ENCODE measurements at regions not wholly inside any gene's neighbourhood (a gene's known extent, or its start where the extent isn't known, plus 50 kb on each side); places are given as distances from the start of the nearest gene placed in this dataset.
"Not testable (repeated sequence)": the region's sequence is repeated elsewhere in the genome, so short reads cannot be mapped to it uniquely, and the experiment has no call there.

- not testable (repeated sequence) for H3K4me3 ChIP-seq (replicated peaks in 1 of 4; ENCODE audit: control extremely low read depth in 1 of 4, insufficient read depth in 1 of 4, low read depth in 3 of 4, low read length in 4 of 4); H3K79me2 ChIP-seq (ENCODE audit: control insufficient read depth, insufficient read depth, low read length); H3K9me3 ChIP-seq (ENCODE audit: control insufficient read depth, insufficient read depth, low read depth, low read length); H3K27ac ChIP-seq (ENCODE audit: insufficient read depth, low read length); H3K4me1 ChIP-seq (ENCODE audit: control insufficient read depth, extremely low read depth, insufficient read depth, low read length); DNase-seq (ENCODE audit: low read depth in 2 of 2); H3K36me3 ChIP-seq (ENCODE audit: control insufficient read depth, insufficient read depth, low read length); H3K4me2 ChIP-seq (ENCODE audit: extremely low read depth, insufficient read depth, low read length); H4K20me1 ChIP-seq (ENCODE audit: control insufficient read depth, extremely low read depth, insufficient read depth, low read length); H3K9ac ChIP-seq (ENCODE audit: insufficient read depth, low read length); H2AFZ ChIP-seq (ENCODE audit: low read length); H3K27me3 ChIP-seq (ENCODE audit: control insufficient read depth, insufficient read depth, low read length)
Measured at GRCh38 chr1:144516172-144516571, 54.7 kb upstream of the NBPF15 start.

DNA sequence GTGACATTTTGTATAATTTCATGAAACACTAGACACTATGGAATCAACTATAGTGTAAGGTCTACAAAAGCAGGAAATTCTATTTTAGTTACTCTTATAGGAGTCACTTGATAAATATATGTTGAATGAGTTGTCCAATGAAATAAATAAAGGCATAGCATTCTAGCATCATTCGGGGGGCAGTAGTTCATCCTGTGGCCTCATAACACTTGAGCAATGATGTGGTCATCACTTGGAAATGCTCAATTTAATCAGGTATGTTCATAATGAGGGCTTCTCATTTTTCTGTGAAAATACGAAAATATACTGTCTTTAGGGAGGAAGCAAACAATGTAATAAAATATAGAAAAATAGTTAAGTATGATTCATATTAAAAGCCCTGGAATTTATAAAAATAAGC, 55.4 kb upstream of the NBPF15 start:
- not testable (repeated sequence) for H3K36me3 ChIP-seq (ENCODE audit: control insufficient read depth, insufficient read depth, low read length); H3K9ac ChIP-seq (ENCODE audit: insufficient read depth, low read length); H3K79me2 ChIP-seq (ENCODE audit: control insufficient read depth, insufficient read depth, low read length); H3K4me3 ChIP-seq (replicated peaks in 1 of 4; ENCODE audit: control extremely low read depth in 1 of 4, insufficient read depth in 1 of 4, low read depth in 3 of 4, low read length in 4 of 4); H3K27me3 ChIP-seq (ENCODE audit: control insufficient read depth, insufficient read depth, low read length); H3K9me3 ChIP-seq (ENCODE audit: control insufficient read depth, insufficient read depth, low read depth, low read length); H4K20me1 ChIP-seq (ENCODE audit: control insufficient read depth, extremely low read depth, insufficient read depth, low read length); H3K4me2 ChIP-seq (ENCODE audit: extremely low read depth, insufficient read depth, low read length); H3K4me1 ChIP-seq (ENCODE audit: control insufficient read depth, extremely low read depth, insufficient read depth, low read length); H3K27ac ChIP-seq (ENCODE audit: insufficient read depth, low read length); H2AFZ ChIP-seq (ENCODE audit: low read length)
- peak in 1 of 2 donors; percentile 23 for DNase-seq (ENCODE audit: low read depth in 2 of 2)

GRCh38 chr1:144518439-144518838, 57.0 kb upstream of the NBPF15 start:
- H3K9ac ChIP-seq (ENCODE audit: insufficient read depth, low read length); H3K27me3 ChIP-seq (ENCODE audit: control insufficient read depth, insufficient read depth, low read length); H3K79me2 ChIP-seq (ENCODE audit: control insufficient read depth, insufficient read depth, low read length); H4K20me1 ChIP-seq (ENCODE audit: control insufficient read depth, extremely low read depth, insufficient read depth, low read length); H3K4me2 ChIP-seq (ENCODE audit: extremely low read depth, insufficient read depth, low read length); H3K4me3 ChIP-seq (replicated peaks in 1 of 4; ENCODE audit: control extremely low read depth in 1 of 4, insufficient read depth in 1 of 4, low read depth in 3 of 4, low read length in 4 of 4); DNase-seq (ENCODE audit: low read depth in 2 of 2); H2AFZ ChIP-seq (ENCODE audit: low read length); H3K9me3 ChIP-seq (ENCODE audit: control insufficient read depth, insufficient read depth, low read depth, low read length); H3K27ac ChIP-seq (ENCODE audit: insufficient read depth, low read length); H3K4me1 ChIP-seq (ENCODE audit: control insufficient read depth, extremely low read depth, insufficient read depth, low read length); H3K36me3 ChIP-seq (ENCODE audit: control insufficient read depth, insufficient read depth, low read length): not testable (repeated sequence)

GRCh38 chr1:144519528-144520189, 58.2 kb upstream of the NBPF15 start:
- not testable (repeated sequence) for H4K20me1 ChIP-seq (ENCODE audit: control insufficient read depth, extremely low read depth, insufficient read depth, low read length); H3K27me3 ChIP-seq (ENCODE audit: control insufficient read depth, insufficient read depth, low read length); H3K9ac ChIP-seq (ENCODE audit: insufficient read depth, low read length); H3K4me3 ChIP-seq (replicated peaks in 1 of 4; ENCODE audit: control extremely low read depth in 1 of 4, insufficient read depth in 1 of 4, low read depth in 3 of 4, low read length in 4 of 4); H3K4me2 ChIP-seq (ENCODE audit: extremely low read depth, insufficient read depth, low read length); H3K9me3 ChIP-seq (ENCODE audit: control insufficient read depth, insufficient read depth, low read depth, low read length); H3K4me1 ChIP-seq (ENCODE audit: control insufficient read depth, extremely low read depth, insufficient read depth, low read length); H2AFZ ChIP-seq (ENCODE audit: low read length); H3K79me2 ChIP-seq (ENCODE audit: control insufficient read depth, insufficient read depth, low read length); H3K36me3 ChIP-seq (ENCODE audit: control insufficient read depth, insufficient read depth, low read length); H3K27ac ChIP-seq (ENCODE audit: insufficient read depth, low read length)
- peak; percentile 0 to 3 for DNase-seq (ENCODE audit: low read depth in 2 of 2)

- not testable (repeated sequence) for H2AFZ ChIP-seq (ENCODE audit: low read length); H3K36me3 ChIP-seq (ENCODE audit: control insufficient read depth, insufficient read depth, low read length); H3K79me2 ChIP-seq (ENCODE audit: control insufficient read depth, insufficient read depth, low read length); H3K9ac ChIP-seq (ENCODE audit: insufficient read depth, low read length); H3K9me3 ChIP-seq (ENCODE audit: control insufficient read depth, insufficient read depth, low read depth, low read length); H3K4me2 ChIP-seq (ENCODE audit: extremely low read depth, insufficient read depth, low read length); H3K4me1 ChIP-seq (ENCODE audit: control insufficient read depth, extremely low read depth, insufficient read depth, low read length); H4K20me1 ChIP-seq (ENCODE audit: control insufficient read depth, extremely low read depth, insufficient read depth, low read length); H3K27ac ChIP-seq (ENCODE audit: insufficient read depth, low read length); H3K27me3 ChIP-seq (ENCODE audit: control insufficient read depth, insufficient read depth, low read length)
- peak overlapping the region in 2 of 4 experiments; percentile 8 to 22 for H3K4me3 ChIP-seq (replicated peaks in 1 of 4; ENCODE audit: control extremely low read depth in 1 of 4, insufficient read depth in 1 of 4, low read depth in 3 of 4, low read length in 4 of 4)
- DNase-seq (ENCODE audit: low read depth in 2 of 2): peak; percentile 45 to 58
Measured at GRCh38 chr1:144523661-144524407, 62.4 kb upstream of the NBPF15 start.

All from fibroblast of lung (primary cell).